Stomach (tissue), 4 donors: ENCODE measurements at regions not wholly inside any gene's neighbourhood (a gene's known extent, or its start where the extent isn't known, plus 50 kb on each side); places are given as distances from the start of the nearest gene placed in this dataset.

Source experiments
- CTCF ChIP-seq, 7 experiments: fragments of 450-650 bp in 4 of 7; fragments of 200-600 bp in 3 of 7; sonication (generic) in 3 of 7; IDR thresholded peaks; one replicate each; pipeline ENCODE4 v1.5.1; 2016 to 2019; ENCODE audit warnings: antibody characterized with exemption in 7 of 7, control low read depth in 2 of 7, mild to moderate bottlenecking in 1 of 7
- EP300 ChIP-seq: sonication (generic); formaldehyde crosslinking; IDR thresholded peaks from one replicate; pipeline ENCODE4 v1.6.1; 2017; ENCODE audit warnings: antibody characterized with exemption
- POLR2A ChIP-seq, 4 donors: fragments of 450-650 bp; IDR thresholded peaks; one replicate each; pipeline ENCODE4 v1.6.1; 2016; ENCODE audit warnings: antibody characterized with exemption in 4 of 4, control low read depth in 2 of 4, mild to moderate bottlenecking in 1 of 4, moderate library complexity in 1 of 4
- POLR2AphosphoS5 ChIP-seq, 3 donors: sonication (generic); formaldehyde crosslinking; IDR thresholded peaks; one replicate each; pipeline ENCODE4 v1.6.1; 2016; ENCODE audit warnings: antibody characterized with exemption in 3 of 3

GRCh38 chr11:134950692-134951304, 538.8 kb upstream of the B3GAT1 start:
- TF ChIP-seq CTCF (IDR thresholded peaks at IDR 0.05) = no peak
- TF ChIP-seq POLR2A (IDR thresholded peaks at IDR 0.05) = no peak
- TF ChIP-seq POLR2AphosphoS5 (IDR thresholded peaks at IDR 0.05) = no peak
- no peak for TF ChIP-seq EP300
